Colon (tissue), 2 donors: ENCODE measurements at regions not wholly inside any gene's neighbourhood (a gene's known extent, or its start where the extent isn't known, plus 50 kb on each side); places are given as distances from the start of the nearest gene placed in this dataset.
"Not testable (repeated sequence)": the region's sequence is repeated elsewhere in the genome, so short reads cannot be mapped to it uniquely, and the experiment has no call there.

ENCODE experiments used
- FAIRE-seq: peaks from 2 replicates; lab custom pipeline; 2012; peaks lifted over from hg19 to GRCh38; lab: Jason Lieb, UNC
- donor health status: control.
- donor health status: control.

GRCh38 chr10:61612450-61612849 lies 50.3 kb upstream of the CABCOCO1 start:
- no peak for FAIRE-seq

GRCh38 chr10:61612009-61612408 lies 50.7 kb upstream of the CABCOCO1 start:
- no peak for FAIRE-seq

DNA sequence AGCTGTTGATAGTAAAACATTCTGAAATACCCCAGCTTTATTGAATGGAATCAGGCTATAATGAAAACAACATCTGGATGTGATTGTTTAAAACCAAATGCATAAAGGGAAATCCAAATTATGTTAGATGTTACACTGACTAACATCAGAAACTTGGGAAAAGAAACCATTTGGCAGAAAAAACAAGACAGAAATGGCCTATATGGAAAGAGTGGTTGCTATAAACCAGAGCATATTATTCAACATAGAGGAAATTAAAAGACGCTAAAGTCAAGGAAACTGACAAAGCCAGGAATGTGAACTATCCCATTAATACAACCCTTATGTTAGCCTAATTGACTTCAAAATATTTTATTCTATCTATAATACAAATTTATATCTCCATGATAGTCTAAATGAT lies 53.0 kb upstream of the CABCOCO1 start:
- FAIRE-seq, result no peak

- FAIRE-seq, result no peak
Measured at GRCh38 chr10:61608255-61609033, 54.3 kb upstream of the CABCOCO1 start.

DNA sequence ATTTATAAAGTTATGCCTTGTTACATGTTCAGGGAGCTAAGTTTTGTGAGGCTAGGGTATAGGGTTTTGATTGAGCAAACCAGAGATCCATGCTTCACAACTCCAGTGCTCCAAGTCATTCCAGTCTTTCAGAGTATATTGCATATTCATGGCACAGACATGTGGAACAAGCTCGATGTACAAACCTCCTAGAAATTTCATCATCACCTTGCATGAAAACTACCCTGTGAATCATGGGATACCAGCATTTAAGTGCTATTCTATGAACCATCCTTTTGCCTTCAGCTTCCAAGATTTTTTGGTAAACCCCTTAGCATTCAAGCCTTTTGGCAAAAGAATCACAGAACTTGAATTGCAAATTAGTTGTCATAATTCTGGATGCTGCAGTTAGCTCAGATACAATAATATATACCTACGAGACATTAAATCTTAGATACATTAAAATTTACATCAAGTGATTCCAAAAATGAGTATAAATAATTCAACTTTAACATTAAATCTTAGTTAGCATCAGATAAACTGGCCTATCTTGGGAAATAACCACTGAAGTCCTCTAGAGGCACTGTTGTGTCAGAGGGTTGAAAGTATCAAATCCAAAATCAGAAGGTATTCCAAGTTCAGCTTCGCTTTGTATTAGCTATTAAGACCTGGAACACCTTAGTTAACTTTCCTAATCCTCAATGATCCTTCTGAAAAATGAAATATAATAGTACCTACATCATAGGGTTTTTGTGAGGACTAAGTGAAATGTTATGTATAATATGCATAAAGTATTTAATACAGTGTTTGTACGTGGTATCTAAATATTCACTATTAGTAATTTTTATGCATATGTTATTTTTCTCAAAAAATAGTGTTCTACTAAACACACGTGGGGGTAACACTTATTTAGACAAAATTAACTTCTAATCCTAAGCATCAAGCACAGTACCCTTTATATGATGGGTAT lies 55.5 kb upstream of the CABCOCO1 start:
- no peak for FAIRE-seq

DNA sequence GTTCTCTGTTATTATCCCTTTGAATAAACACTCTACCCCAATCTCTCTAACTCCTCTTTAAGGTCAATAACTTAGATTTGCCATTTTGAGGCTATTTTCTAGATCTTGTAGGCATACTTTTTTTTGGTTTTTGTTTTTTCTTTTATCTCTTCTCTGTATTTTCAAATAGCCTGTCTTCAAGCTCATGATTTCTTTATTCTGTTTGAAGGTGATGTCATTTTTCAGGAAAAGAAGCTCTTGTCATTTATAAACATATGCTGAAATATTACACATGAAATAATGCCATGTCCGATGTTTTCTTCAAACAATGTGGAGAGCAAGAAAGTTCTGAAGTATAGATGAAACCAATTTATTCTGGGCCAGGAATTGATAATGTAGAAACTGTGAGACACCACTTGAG lies 57.5 kb upstream of the CABCOCO1 start:
- peak; percentile 18 for FAIRE-seq

GRCh38 chr10:61600399-61600798 lies 62.3 kb upstream of the CABCOCO1 start:
- FAIRE-seq, result peak; percentile 51

GRCh38 chr10:61594430-61594829 lies 68.3 kb upstream of the CABCOCO1 start:
- FAIRE-seq, result no peak

- no peak for FAIRE-seq
Measured at GRCh38 chr10:61592581-61592980, 70.1 kb upstream of the CABCOCO1 start.

GRCh38 chr10:61589547-61590243 lies 73.0 kb upstream of the CABCOCO1 start:
- no peak for FAIRE-seq

GRCh38 chr10:61588770-61589211 lies 73.9 kb upstream of the CABCOCO1 start:
- no peak for FAIRE-seq

- no peak for FAIRE-seq
Measured at GRCh38 chr10:61586829-61587228, 75.9 kb upstream of the CABCOCO1 start.

DNA sequence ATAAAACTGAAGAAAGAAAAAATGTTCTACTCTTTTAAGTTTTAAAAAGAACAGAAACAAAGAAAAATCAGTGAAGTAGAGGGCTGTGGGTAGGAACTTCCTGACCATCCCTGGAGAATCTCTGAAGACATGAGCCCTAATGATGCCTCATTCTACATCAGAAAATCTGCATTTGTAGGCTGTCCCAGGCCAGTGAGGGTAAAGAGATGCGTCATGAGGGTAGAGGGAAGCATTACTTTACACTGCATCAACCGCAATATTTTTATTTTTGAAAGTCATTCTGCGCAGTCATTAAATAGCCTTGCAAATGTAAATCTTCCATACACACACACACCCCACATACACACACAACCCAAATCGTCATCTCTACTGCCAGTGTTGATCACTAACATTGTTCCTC lies 82.1 kb upstream of the CABCOCO1 start:
- FAIRE-seq, result no peak

- not testable (repeated sequence) for FAIRE-seq
Measured at GRCh38 chr10:61570204-61570603, 92.5 kb upstream of the CABCOCO1 start.

- FAIRE-seq, result no peak
Measured at GRCh38 chr10:61567729-61568128, 95.0 kb upstream of the CABCOCO1 start.

- no peak for FAIRE-seq
Measured at GRCh38 chr10:61565819-61566560, 96.7 kb upstream of the CABCOCO1 start.

DNA sequence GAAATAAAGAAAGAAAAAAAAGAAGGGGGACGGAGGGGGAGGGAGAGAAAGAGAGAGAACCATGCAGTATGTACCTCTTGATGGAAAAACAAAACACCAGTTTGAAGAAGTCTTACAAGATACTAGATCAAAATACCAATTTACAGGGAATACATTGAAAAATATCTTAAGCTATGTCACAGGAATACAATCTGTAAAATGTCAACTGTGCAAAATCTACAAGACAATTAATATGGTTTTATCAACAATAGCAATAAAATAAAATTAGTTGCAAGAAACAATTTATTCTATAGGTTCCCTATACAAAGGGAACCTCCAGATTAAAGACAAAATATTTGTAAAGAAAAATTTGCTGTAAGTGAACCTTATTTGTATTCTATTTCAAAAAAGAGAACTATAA lies 98.3 kb upstream of the CABCOCO1 start:
- FAIRE-seq, result no peak

DNA sequence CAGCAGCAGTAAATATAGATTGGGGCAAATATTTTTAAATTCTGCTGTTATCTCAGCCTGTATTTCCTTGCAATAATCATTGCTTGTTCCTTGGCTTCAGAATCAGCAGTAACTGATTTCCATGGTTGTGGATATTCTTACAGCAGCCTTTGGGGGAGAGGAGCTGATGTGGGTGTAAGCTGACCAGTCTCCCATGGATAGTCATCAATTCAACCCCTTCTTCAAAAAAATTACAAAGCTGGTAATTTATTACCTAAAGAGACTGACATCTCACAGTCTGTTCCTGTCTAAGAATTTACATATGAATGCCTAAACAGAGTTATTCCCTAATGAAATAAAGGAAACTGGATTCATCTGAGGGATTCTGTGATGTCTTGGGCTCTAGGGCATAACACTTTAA lies 103.1 kb upstream of the CABCOCO1 start:
- FAIRE-seq, result no peak

- no peak for FAIRE-seq
Measured at GRCh38 chr10:61558188-61558587, 104.5 kb upstream of the CABCOCO1 start.

DNA sequence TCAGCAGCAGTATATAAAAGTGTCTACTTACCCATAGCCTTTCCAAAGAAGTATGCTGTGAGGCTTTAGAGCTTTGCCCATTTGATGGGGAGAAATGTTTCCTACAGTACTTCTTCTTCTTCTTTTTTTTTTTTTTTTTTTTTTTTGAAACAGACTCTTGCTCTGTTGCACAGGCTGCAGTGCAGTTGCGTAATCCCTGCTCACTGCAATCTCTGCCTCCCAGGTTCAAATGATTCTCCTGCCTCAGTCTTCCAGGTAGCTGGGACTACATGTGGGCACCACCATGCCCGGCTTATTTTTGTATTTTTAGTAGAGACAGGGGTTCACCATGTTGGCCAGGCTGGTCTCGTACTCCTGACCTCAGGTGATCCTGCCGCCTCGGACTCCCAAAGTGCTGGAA lies 101.7 kb upstream of the TMEM26 start:
- FAIRE-seq, result no peak

DNA sequence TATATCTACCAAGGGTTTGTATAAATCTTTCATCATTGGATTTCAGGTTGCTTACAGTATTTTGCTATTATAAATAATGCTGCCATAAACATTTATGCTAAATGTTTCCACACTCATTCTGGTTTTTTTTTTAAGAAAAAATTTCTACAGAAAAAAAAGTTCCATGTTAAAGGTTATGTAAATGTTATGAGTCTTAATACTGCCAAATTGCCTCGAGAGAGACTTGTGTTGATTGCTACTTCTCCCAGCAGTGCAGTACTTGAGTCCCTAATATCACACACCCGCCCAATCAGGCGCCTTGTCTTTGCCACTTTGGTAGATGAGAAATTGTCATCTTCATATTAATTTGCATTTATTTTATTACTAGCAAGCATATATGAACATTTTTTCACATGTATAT lies 96.7 kb upstream of the TMEM26 start:
- FAIRE-seq, result no peak

DNA sequence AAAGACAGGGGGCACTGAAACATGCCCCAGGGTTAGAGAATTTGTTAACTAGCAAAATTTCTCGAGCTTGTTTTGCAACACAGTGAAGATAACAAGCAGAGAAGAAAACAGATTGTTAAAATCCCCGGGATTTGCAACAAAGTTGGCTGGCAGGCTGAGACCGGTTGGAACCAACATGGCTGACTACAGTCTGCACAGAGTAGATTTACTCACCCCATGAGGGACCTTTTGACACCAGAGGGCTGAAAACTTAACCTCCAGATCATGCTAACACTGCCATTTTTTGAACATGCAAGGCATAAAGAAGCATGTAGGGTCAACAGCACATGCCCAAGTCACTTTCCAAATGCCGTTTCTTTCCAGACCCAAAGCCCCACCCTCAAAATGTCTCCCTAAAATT lies 95.2 kb upstream of the TMEM26 start:
- no peak for FAIRE-seq
